Keratinocyte (primary cell): ENCODE measurements at regions not wholly inside any gene's neighbourhood (a gene's known extent, or its start where the extent isn't known, plus 50 kb on each side); places are given as distances from the start of the nearest gene placed in this dataset.

Source experiments
- DNase-seq: peaks from one replicate; pipeline ENCODE4 v3.0.0-alpha.2; 2011; ENCODE audit warnings: low read depth, missing footprints, low spot score
- FAIRE-seq: peaks from 2 replicates; lab custom pipeline; 2011; peaks lifted over from hg19 to GRCh38; lab: Jason Lieb, UNC
- H2AFZ ChIP-seq: 2 replicates; pipeline ENCODE4 v1.6.0; 2012; ENCODE audit warnings: low read length, control low read depth, inconsistent platforms; ENCODE audit not compliant: control insufficient read depth
- H3K27ac ChIP-seq: 2 replicates; pipeline ENCODE4 v1.5.1; 2011; ENCODE audit warnings: low read length; ENCODE audit not compliant: control insufficient read depth, insufficient read depth
- H3K27me3 ChIP-seq: 3 replicates; pipeline ENCODE4 v1.6.0; 2011; ENCODE audit warnings: low read length; ENCODE audit not compliant: control insufficient read depth, insufficient read depth; ENCODE audit errors: extremely low read depth
- H3K36me3 ChIP-seq, 2 experiments: 2 replicates in 1 of 2; 3 replicates in 1 of 2; pipeline ENCODE4 v1.5.1; 2011; ENCODE audit warnings: low read length in 2 of 2, mild to moderate bottlenecking in 1 of 2; ENCODE audit not compliant: control insufficient read depth in 2 of 2, insufficient read depth in 2 of 2; ENCODE audit errors: extremely low read depth in 1 of 2
- H3K4me1 ChIP-seq: 3 replicates; pipeline ENCODE4 v1.5.1; 2011; ENCODE audit warnings: low read length; ENCODE audit not compliant: control insufficient read depth, insufficient read depth; ENCODE audit errors: extremely low read depth
- H3K4me2 ChIP-seq: 3 replicates; pipeline ENCODE4 v1.6.0; 2011; ENCODE audit warnings: low read depth, low read length; ENCODE audit not compliant: control insufficient read depth, insufficient read depth; ENCODE audit errors: extremely low read depth
- H3K4me3 ChIP-seq, 3 experiments: fragments of 200-600 bp in 1 of 3; sonication (generic) in 1 of 3; 2 replicates in 2 of 3; 3 replicates in 1 of 3; pipeline ENCODE4 v1.5.1; 2011 to 2016; ENCODE audit warnings: low read length in 3 of 3, mild to moderate bottlenecking in 3 of 3, control low read depth in 2 of 3, inconsistent platforms in 1 of 3, low read depth in 1 of 3, mixed read lengths in 1 of 3, mixed run types in 1 of 3, moderate library complexity in 1 of 3; ENCODE audit not compliant: control insufficient read depth in 2 of 3, insufficient read depth in 2 of 3; ENCODE audit errors: extremely low read depth in 1 of 3
- H3K79me2 ChIP-seq: 2 replicates; pipeline ENCODE4 v1.6.0; 2012; ENCODE audit warnings: low read length; ENCODE audit not compliant: control insufficient read depth, insufficient read depth
- H3K9ac ChIP-seq: 3 replicates; pipeline ENCODE4 v1.6.0; 2011; ENCODE audit warnings: low read length; ENCODE audit not compliant: control insufficient read depth, insufficient read depth; ENCODE audit errors: extremely low read depth
- H3K9me1 ChIP-seq: 3 replicates; pipeline ENCODE4 v1.6.0; 2011; ENCODE audit warnings: low read length; ENCODE audit not compliant: control insufficient read depth, insufficient read depth; ENCODE audit errors: extremely low read depth
- H3K9me3 ChIP-seq: 2 replicates; pipeline ENCODE4 v1.5.1; 2012; ENCODE audit warnings: low read depth, low read length; ENCODE audit not compliant: control insufficient read depth
- H4K20me1 ChIP-seq: 3 replicates; pipeline ENCODE4 v1.6.0; 2011; ENCODE audit warnings: low read length; ENCODE audit not compliant: control insufficient read depth, insufficient read depth; ENCODE audit errors: extremely low read depth
- EZH2 ChIP-seq: IDR thresholded peaks from one replicate; pipeline ENCODE4 v1.6.1; 2012; ENCODE audit warnings: inconsistent platforms, mild to moderate bottlenecking, low read length, moderate library complexity
- dilution Hi-C: fragments of 300-500 bp; cut with MboI; formaldehyde crosslinking; loops from one replicate; pipeline ENCODE4 v1.7.0; 2020; ENCODE audit warnings: low sequenced_read_pairs; ENCODE audit not compliant: extremely low pct_ligation_motif_present
- TF ChIP-seq, protein P1 (sequence below), 3 experiments: IDR thresholded peaks in 1 of 3; conservative IDR thresholded peaks in 1 of 3; optimal IDR thresholded peaks in 1 of 3; 2 replicates in 2 of 3; 3 replicates in 1 of 3; pipeline versions ENCODE3 to v1.5.1; 2011; ENCODE audit warnings: low read length in 3 of 3, mild to moderate bottlenecking in 3 of 3, moderate library complexity in 2 of 3, control low read depth in 1 of 3, inconsistent platforms in 1 of 3; ENCODE audit not compliant: insufficient read depth in 2 of 3; ENCODE audit errors: extremely low read depth in 1 of 3

DNA sequence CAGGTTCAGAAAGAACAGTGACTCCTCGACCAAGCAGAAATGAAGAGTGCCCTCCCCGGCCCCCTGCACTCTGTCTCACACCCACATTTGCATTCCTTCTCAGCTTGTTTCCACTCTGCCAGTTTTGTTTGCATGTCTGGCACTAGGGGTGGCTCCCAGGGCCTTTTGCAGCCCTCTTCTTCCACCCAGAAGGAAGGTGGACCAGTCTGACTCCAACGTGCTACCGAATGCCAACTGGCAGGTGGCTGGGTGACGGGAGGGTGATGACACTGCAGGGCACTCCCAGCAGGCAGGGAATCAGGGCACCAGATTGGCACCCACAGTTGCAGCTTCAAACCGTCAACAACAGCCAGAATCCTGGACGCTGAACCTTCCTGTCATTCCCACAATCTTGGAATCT lies 371.1 kb downstream of the TXNL1 start:
- H3K79me2 ChIP-seq = no peaks in the 10 kb centered on the region
- no peak overlapping the region for H3K27ac ChIP-seq
- TF ChIP-seq, protein P1, sequence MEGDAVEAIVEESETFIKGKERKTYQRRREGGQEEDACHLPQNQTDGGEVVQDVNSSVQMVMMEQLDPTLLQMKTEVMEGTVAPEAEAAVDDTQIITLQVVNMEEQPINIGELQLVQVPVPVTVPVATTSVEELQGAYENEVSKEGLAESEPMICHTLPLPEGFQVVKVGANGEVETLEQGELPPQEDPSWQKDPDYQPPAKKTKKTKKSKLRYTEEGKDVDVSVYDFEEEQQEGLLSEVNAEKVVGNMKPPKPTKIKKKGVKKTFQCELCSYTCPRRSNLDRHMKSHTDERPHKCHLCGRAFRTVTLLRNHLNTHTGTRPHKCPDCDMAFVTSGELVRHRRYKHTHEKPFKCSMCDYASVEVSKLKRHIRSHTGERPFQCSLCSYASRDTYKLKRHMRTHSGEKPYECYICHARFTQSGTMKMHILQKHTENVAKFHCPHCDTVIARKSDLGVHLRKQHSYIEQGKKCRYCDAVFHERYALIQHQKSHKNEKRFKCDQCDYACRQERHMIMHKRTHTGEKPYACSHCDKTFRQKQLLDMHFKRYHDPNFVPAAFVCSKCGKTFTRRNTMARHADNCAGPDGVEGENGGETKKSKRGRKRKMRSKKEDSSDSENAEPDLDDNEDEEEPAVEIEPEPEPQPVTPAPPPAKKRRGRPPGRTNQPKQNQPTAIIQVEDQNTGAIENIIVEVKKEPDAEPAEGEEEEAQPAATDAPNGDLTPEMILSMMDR (optimal IDR thresholded peaks at IDR 0.05 in 1 of 3, IDR thresholded peaks at IDR 0.05 in 1 of 3, conservative IDR thresholded peaks at IDR 0.05 in 1 of 3; ENCODE audit: extremely low read depth in 1 of 3, insufficient read depth in 2 of 3, low read length in 3 of 3) = no peak
- no peak for TF ChIP-seq EZH2
- H3K4me3 ChIP-seq = no peak overlapping the region
- no peak for DNase-seq
- no peaks in the 10 kb centered on the region for H3K36me3 ChIP-seq
- H4K20me1 ChIP-seq = no peaks in the 10 kb centered on the region
- no peaks in the 10 kb centered on the region for H3K27me3 ChIP-seq
- dilution Hi-C loops = no loop called here
- H3K9ac ChIP-seq = no peak overlapping the region
- H2AFZ ChIP-seq = no peak overlapping the region
- no peaks in the 10 kb centered on the region for H3K4me1 ChIP-seq
- FAIRE-seq = no peak
- H3K9me3 ChIP-seq = no peaks in the 10 kb centered on the region
- no peak overlapping the region for H3K4me2 ChIP-seq
- H3K9me1 ChIP-seq = no peaks in the 10 kb centered on the region

DNA sequence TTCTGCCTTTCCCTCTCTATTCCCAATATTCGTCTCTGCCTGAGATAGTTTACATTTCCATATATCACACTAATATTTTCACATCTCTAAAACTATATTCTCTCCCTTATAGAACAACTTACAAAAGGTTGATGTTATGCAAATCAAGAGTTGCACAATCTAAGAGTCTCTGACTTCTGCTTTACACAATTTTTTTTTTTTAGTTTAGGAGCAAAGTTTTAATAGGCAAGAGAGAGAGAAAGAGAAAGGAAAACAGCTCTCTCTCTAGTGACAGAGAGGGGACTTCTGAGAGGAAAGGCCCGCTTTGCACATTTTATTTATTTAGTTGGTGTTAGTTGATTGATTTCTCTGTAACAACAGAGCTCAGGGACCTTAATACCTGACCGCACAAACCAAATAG lies 380.2 kb downstream of the TXNL1 start:
- no peak for TF ChIP-seq EZH2
- TF ChIP-seq, protein P1 (optimal IDR thresholded peaks at IDR 0.05 in 1 of 3, IDR thresholded peaks at IDR 0.05 in 1 of 3, conservative IDR thresholded peaks at IDR 0.05 in 1 of 3; ENCODE audit: extremely low read depth in 1 of 3, insufficient read depth in 2 of 3, low read length in 3 of 3) = no peak
- DNase-seq = no peak
- FAIRE-seq = no peak

More for the DNA sequence above, 380.2 kb downstream of the TXNL1 start:
- no peak overlapping the region for H3K4me2 ChIP-seq
- no peaks in the 10 kb centered on the region for H3K9me3 ChIP-seq
- no peaks in the 10 kb centered on the region for H3K79me2 ChIP-seq
- H3K9ac ChIP-seq = no peak overlapping the region
- dilution Hi-C loops = no loop called here
- H3K36me3 ChIP-seq = no peaks in the 10 kb centered on the region
- H3K9me1 ChIP-seq = no peaks in the 10 kb centered on the region
- no peaks in the 10 kb centered on the region for H3K4me1 ChIP-seq
- H4K20me1 ChIP-seq = no peaks in the 10 kb centered on the region
- H3K27me3 ChIP-seq = no peaks in the 10 kb centered on the region
- no peak overlapping the region for H3K27ac ChIP-seq
- H2AFZ ChIP-seq = no peak overlapping the region
- no peak overlapping the region for H3K4me3 ChIP-seq
